ENCODE measurements at regions not wholly inside any gene's neighbourhood (a gene's known extent, or its start where the extent isn't known, plus 50 kb on each side); places are given as distances from the start of the nearest gene placed in this dataset.

DNA sequence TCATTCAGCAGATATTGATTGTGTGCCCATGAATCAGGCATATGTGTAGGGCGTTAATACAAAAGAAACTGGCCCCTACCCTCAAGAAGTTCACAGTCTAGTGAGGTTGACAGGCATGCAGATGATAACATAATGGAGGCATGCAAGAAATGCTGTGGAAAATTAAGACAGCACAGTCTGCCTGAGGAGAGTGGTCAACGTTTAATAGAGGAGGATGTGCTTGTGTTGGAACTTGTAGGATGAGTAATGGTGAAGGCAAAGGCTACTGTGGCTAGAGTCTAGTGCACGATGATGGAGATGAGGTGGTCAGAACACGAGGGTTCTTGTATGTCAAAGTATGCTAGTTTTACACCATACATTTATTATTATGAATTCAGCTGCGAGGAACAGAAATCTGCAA, 295.7 kb downstream of the SOX2 start:
- Histone ChIP-seq H3K9me3 (ENCODE audit: control insufficient read depth in 4 of 4, low read length in 3 of 4) (no peaks in the 10 kb centered on the region), H3K36me3 (ENCODE audit: control insufficient read depth in 4 of 4, insufficient read depth in 3 of 4, low read depth in 1 of 4, low read length in 3 of 4) (no peaks in the 10 kb centered on the region), H3K27me3 (ENCODE audit: control insufficient read depth in 4 of 4, insufficient read depth in 4 of 4, low read length in 3 of 4) (no peaks in the 10 kb centered on the region), H3K9ac (ENCODE audit: low read depth in 1 of 2, low read length in 2 of 2) (no peak overlapping the region), H3K4me1 (ENCODE audit: control insufficient read depth in 4 of 4, insufficient read depth in 4 of 4, low read length in 3 of 4) (no peaks in the 10 kb centered on the region), H3K4me3 (ENCODE audit: low read depth in 1 of 3, low read length in 3 of 3) (no peak overlapping the region), H3K27ac (ENCODE audit: low read depth in 1 of 2, low read length in 2 of 2) (no peak overlapping the region)
- 80% methylated on average over 5 of the region's 5 CpGs for WGBS
- no peak for DNase-seq (ENCODE audit: low spot score)
- no peak for TF ChIP-seq FOXA1 (IDR thresholded peaks at IDR 0.05)
- no peak for TF ChIP-seq HNF4G (IDR thresholded peaks at IDR 0.05)
- TF ChIP-seq REST (IDR thresholded peaks at IDR 0.05) = no peak
- TF ChIP-seq RAD21 (IDR thresholded peaks at IDR 0.05) = no peak
- TF ChIP-seq NR2F2 (IDR thresholded peaks at IDR 0.05) = no peak
- TF ChIP-seq HNF4A (conservative IDR thresholded peaks at IDR 0.05) = no peak
- TF ChIP-seq FOXA2 (IDR thresholded peaks at IDR 0.05) = no peak
- TF ChIP-seq ATF3 (IDR thresholded peaks at IDR 0.05) = no peak
- TF ChIP-seq SP1 (IDR thresholded peaks at IDR 0.05) = no peak
- TF ChIP-seq GABPA (IDR thresholded peaks at IDR 0.05 in 1 of 2, conservative IDR thresholded peaks at IDR 0.05 in 1 of 2) = no peak
- no peak for TF ChIP-seq EGR1 (IDR thresholded peaks at IDR 0.05; ENCODE audit: low read depth in 2 of 2)
- no peak for TF ChIP-seq RXRA (IDR thresholded peaks at IDR 0.05)
- no peak for TF ChIP-seq ZBTB33 (IDR thresholded peaks at IDR 0.05)
- TF ChIP-seq JUND (IDR thresholded peaks at IDR 0.05) = no peak
- no peak for TF ChIP-seq TAF1 (conservative IDR thresholded peaks at IDR 0.05)
- TF ChIP-seq MAX (IDR thresholded peaks at IDR 0.05) = no peak
- TF ChIP-seq, protein P1, sequence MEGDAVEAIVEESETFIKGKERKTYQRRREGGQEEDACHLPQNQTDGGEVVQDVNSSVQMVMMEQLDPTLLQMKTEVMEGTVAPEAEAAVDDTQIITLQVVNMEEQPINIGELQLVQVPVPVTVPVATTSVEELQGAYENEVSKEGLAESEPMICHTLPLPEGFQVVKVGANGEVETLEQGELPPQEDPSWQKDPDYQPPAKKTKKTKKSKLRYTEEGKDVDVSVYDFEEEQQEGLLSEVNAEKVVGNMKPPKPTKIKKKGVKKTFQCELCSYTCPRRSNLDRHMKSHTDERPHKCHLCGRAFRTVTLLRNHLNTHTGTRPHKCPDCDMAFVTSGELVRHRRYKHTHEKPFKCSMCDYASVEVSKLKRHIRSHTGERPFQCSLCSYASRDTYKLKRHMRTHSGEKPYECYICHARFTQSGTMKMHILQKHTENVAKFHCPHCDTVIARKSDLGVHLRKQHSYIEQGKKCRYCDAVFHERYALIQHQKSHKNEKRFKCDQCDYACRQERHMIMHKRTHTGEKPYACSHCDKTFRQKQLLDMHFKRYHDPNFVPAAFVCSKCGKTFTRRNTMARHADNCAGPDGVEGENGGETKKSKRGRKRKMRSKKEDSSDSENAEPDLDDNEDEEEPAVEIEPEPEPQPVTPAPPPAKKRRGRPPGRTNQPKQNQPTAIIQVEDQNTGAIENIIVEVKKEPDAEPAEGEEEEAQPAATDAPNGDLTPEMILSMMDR (IDR thresholded peaks at IDR 0.05; ENCODE audit: low read depth, low read length, missing input control) = no peak
- TF ChIP-seq YY1 (IDR thresholded peaks at IDR 0.05) = no peak
